Subcutaneous abdominal adipose tissue (tissue), 5 donors: ENCODE measurements at regions not wholly inside any gene's neighbourhood (a gene's known extent, or its start where the extent isn't known, plus 50 kb on each side); places are given as distances from the start of the nearest gene placed in this dataset.

ENCODE experiments used
- H3K27ac ChIP-seq: one replicate; pipeline ENCODE4 v1.7.0; 2013; ENCODE audit warnings: low read depth, mild to moderate bottlenecking, inconsistent platforms, low read length, moderate library complexity
- H3K27me3 ChIP-seq, 5 donors: one replicate each; pipeline ENCODE4 v1.7.0; 2013; ENCODE audit warnings: low read length in 5 of 5, inconsistent platforms in 1 of 5; ENCODE audit not compliant: control insufficient read depth in 5 of 5, insufficient read depth in 4 of 5
- H3K36me3 ChIP-seq, 5 donors: one replicate each; pipeline ENCODE4 v1.7.0; 2013; ENCODE audit warnings: low read length in 5 of 5; ENCODE audit not compliant: control insufficient read depth in 5 of 5, insufficient read depth in 5 of 5
- H3K4me1 ChIP-seq, 5 donors: one replicate each; pipeline ENCODE4 v1.7.0; 2013; ENCODE audit warnings: low read length in 5 of 5, mild to moderate bottlenecking in 3 of 5, moderate library complexity in 1 of 5; ENCODE audit not compliant: control insufficient read depth in 5 of 5, insufficient read depth in 5 of 5
- H3K4me3 ChIP-seq, 5 donors: one replicate each; pipeline ENCODE4 v1.7.0; 2013; ENCODE audit warnings: low read length in 5 of 5, low read depth in 1 of 5
- H3K9ac ChIP-seq, 5 donors: one replicate each; pipeline ENCODE4 v1.7.0; 2013; ENCODE audit warnings: low read length in 5 of 5, mild to moderate bottlenecking in 4 of 5, moderate library complexity in 3 of 5
- H3K9me3 ChIP-seq, 5 donors: one replicate each; pipeline ENCODE4 v1.7.0; 2013; ENCODE audit warnings: low read length in 5 of 5; ENCODE audit not compliant: control insufficient read depth in 5 of 5
- donor health status: healthy.
- donor health status: healthy.
- donor health status: healthy.
- donor health status: healthy.
- donor health status: healthy.

DNA sequence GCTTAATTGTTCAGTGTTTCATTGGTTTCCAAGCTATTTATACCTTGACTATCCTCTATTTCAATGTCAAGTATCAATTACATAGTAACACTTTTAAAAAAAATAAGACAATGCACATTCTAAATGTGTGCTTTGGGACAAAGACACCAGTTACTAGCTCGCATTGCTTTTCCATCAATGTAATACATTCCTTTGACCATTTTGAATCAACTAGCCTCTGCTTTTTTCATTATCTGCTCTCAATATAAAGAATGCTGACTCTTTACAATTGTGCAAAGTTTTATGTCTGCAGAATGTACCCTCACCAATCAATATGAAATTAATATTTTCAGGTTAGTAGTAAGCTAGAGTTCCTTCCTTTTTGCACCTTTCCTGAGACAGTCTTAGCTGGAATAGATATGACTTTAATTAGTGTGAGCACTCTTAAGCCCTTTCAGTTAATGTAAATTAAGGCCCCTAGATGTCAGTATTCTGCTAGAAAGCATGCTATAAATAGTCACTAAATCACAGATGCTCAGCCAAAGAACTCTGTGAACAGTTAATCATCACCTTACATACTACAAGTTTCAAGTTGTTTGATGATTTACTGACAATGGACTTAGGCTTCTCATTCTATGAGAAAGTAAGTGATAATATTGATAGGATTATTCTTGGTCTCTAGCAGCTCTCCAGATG is 413.6 kb downstream of the PTH2R start:
- H3K36me3 ChIP-seq, result no peaks in the 10 kb centered on the region
- H3K27ac ChIP-seq, result no peak overlapping the region
- no peaks in the 10 kb centered on the region for H3K27me3 ChIP-seq
- no peak overlapping the region for H3K4me3 ChIP-seq
- H3K9ac ChIP-seq, result no peak overlapping the region
- no peaks in the 10 kb centered on the region for H3K4me1 ChIP-seq
- no peaks in the 10 kb centered on the region for H3K9me3 ChIP-seq

DNA sequence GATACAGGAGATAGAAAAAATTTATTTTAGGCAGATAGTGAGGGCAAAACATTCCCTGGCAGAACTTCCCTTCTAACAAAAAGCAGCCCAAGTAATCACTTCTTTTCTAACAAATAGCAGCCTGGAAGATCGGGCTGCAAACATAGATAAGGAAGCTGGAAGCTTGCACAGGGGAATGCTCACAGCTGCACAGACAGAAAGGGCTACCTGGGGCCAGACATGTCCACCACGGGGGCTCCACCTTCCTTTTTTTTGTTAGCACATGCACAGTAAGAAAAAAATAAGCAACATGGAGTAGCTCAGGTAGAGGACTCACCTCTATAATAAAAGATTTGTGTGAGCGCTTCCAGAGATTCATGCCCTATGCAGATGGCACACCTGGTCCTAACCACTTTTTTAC is 420.5 kb downstream of the PTH2R start:
- no peaks in the 10 kb centered on the region for H3K9me3 ChIP-seq
- no peak overlapping the region for H3K9ac ChIP-seq
- no peaks in the 10 kb centered on the region for H3K27me3 ChIP-seq
- no peaks in the 10 kb centered on the region for H3K4me1 ChIP-seq
- H3K36me3 ChIP-seq, result no peaks in the 10 kb centered on the region
- H3K27ac ChIP-seq, result no peak overlapping the region
- no peak overlapping the region for H3K4me3 ChIP-seq

GRCh38 chr2:208827549-208828221 is 421.1 kb downstream of the PTH2R start:
- Histone ChIP-seq H3K9me3 (no peaks in the 10 kb centered on the region), H3K27ac (no peak overlapping the region), H3K36me3 (no peaks in the 10 kb centered on the region), H3K4me3 (no peak overlapping the region), H3K9ac (no peak overlapping the region), H3K4me1 (no peaks in the 10 kb centered on the region), H3K27me3 (no peaks in the 10 kb centered on the region)

DNA sequence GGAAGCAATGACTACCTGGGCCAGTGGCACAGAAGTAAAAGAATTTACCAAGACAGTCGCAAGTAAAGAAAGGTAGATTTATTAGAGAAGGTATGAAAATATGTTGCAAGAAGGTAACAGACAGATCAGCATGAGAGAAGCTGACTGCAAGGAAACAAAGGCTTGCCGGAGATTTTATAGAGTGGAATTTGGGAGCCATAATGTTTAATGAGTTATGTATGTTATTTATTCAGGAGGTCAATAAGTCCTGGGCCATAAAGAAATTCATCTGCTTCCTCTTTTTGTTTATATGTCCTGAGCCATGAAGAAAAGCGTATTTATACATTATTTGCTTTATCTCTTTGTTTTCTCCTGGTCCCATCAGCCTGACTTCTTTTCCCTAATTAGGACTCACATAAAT is 423.6 kb downstream of the PTH2R start:
- no peak overlapping the region for H3K9ac ChIP-seq
- H3K9me3 ChIP-seq, result no peaks in the 10 kb centered on the region
- H3K36me3 ChIP-seq, result no peaks in the 10 kb centered on the region
- H3K4me3 ChIP-seq, result no peak overlapping the region
- no peak overlapping the region for H3K27ac ChIP-seq
- no peaks in the 10 kb centered on the region for H3K27me3 ChIP-seq
- H3K4me1 ChIP-seq, result no peaks in the 10 kb centered on the region

DNA sequence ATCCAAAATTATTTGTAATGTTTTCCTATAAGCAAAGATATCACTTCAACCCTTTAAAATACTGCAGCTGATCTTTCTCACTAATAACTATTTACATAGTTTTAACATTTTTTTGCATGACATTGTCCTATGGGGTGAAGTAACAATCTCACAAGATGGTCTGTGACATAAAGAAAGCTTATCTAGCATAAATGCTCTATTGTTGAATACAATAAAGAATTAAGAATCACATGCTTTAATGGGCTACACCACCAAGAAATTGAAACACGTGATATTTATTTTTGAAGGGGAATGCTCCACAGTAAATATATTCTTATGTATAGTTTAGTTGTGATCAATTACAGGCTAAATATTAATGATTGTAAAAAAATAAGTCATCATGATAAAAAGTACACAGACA is 441.1 kb downstream of the PTH2R start:
- H3K9me3 ChIP-seq, result peaks cover 0 to 12% (median 7%) of the 10 kb centered on the region in 5 donors
- H3K27me3 ChIP-seq, result no peaks in the 10 kb centered on the region
- no peaks in the 10 kb centered on the region for H3K36me3 ChIP-seq
- no peaks in the 10 kb centered on the region for H3K4me1 ChIP-seq
- H3K27ac ChIP-seq, result no peak overlapping the region
- H3K4me3 ChIP-seq, result no peak overlapping the region
- no peak overlapping the region for H3K9ac ChIP-seq

DNA sequence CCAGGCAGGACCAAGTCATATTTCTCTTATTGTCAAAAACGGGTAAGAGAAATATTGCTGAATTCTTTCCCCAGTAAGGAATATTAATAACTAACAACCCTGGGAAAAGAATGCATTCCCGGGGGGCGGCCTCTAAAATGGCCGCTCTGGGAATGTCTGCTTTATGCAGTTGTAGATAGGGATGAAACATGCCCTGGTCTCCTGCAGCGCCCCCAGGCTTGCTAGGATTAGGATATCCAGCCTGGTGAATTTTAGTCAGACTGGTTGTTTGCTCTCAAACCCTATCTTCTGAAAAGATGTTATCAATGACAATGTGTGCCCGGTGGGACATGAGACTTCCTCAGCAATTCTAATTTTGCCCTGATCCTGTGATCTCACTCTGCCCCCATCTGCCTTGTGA is 448.1 kb downstream of the PTH2R start:
- Histone ChIP-seq H3K9me3 (peaks cover 0 to 25% (median 15%) of the 10 kb centered on the region in 5 donors), H3K27ac (no peak overlapping the region), H3K36me3 (no peaks in the 10 kb centered on the region), H3K9ac (no peak overlapping the region), H3K4me3 (no peak overlapping the region), H3K4me1 (no peaks in the 10 kb centered on the region), H3K27me3 (no peaks in the 10 kb centered on the region)

DNA sequence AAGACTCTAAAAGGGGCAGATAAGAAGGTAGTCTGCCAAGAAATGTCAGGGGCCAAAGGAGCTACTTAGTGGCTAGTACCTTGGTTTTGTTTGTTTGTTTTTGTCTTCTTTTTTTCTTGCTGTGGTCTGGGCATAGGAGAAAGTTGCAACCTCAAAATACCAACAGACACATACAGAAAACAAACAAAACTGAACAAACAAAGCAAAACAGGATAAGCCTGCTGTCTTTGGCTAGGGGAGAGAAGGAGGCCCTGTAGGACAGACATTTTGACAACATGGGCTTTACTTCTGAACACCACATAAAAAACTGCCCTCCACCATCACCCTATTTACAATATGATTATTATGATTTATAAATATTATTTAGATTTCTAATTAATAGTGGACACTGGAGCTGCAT is 460.8 kb downstream of the PTH2R start:
- Histone ChIP-seq H3K4me1 (no peaks in the 10 kb centered on the region), H3K27ac (no peak overlapping the region), H3K4me3 (no peak overlapping the region), H3K27me3 (no peaks in the 10 kb centered on the region), H3K9me3 (peaks cover 0 to 14% (median 6%) of the 10 kb centered on the region in 5 donors), H3K36me3 (no peaks in the 10 kb centered on the region), H3K9ac (no peak overlapping the region)

GRCh38 chr2:208872591-208872990 is 466.0 kb downstream of the PTH2R start:
- peaks cover 0 to 15% (median 10%) of the 10 kb centered on the region in 5 donors for H3K9me3 ChIP-seq
- no peak overlapping the region for H3K4me3 ChIP-seq
- H3K4me1 ChIP-seq, result no peaks in the 10 kb centered on the region
- no peaks in the 10 kb centered on the region for H3K36me3 ChIP-seq
- H3K27ac ChIP-seq, result no peak overlapping the region
- no peak overlapping the region for H3K9ac ChIP-seq
- H3K27me3 ChIP-seq, result no peaks in the 10 kb centered on the region

DNA sequence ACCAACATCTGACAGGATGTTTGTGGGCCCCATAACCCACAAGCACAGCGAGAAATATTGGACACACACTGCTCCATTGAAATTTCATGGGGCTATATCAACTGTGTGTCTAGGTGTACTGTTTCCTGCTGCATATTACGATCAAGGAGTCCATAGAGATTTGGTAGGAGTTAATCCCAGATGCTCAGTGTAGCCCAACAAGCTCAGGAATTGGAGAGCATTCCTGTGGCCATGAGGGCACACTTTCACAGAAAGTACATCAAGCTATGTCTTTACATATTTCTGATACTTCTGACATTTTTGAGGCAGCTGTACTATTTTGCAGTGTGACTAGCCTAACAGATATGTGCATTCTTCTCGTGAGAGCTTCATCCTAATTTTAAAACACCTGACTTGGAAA is 473.1 kb downstream of the PTH2R start:
- peaks cover 0 to 12% (median 4%) of the 10 kb centered on the region in 5 donors for H3K9me3 ChIP-seq
- H3K36me3 ChIP-seq, result no peaks in the 10 kb centered on the region
- no peak overlapping the region for H3K27ac ChIP-seq
- H3K9ac ChIP-seq, result no peak overlapping the region
- H3K4me3 ChIP-seq, result no peak overlapping the region
- no peaks in the 10 kb centered on the region for H3K4me1 ChIP-seq
- no peaks in the 10 kb centered on the region for H3K27me3 ChIP-seq

- Histone ChIP-seq H3K4me1 (no peaks in the 10 kb centered on the region), H3K27ac (no peak overlapping the region), H3K27me3 (no peaks in the 10 kb centered on the region), H3K9ac (no peak overlapping the region), H3K36me3 (no peaks in the 10 kb centered on the region), H3K9me3 (peaks cover 0 to 12% (median 4%) of the 10 kb centered on the region in 5 donors), H3K4me3 (no peak overlapping the region)
Observed at GRCh38 chr2:208880171-208880570, 473.6 kb downstream of the PTH2R start.
